ENCODE measurements at regions not wholly inside any gene's neighbourhood (a gene's known extent, or its start where the extent isn't known, plus 50 kb on each side); places are given as distances from the start of the nearest gene placed in this dataset.

- WGBS (ENCODE audit: extremely low coverage, insufficient coverage, insufficient read length) = no CpG with 5 or more reads among the region's 4 CpGs
- Histone ChIP-seq H3K4ac (ENCODE audit: low read depth, low read length) (no peak overlapping the region), H3K36me3 (ENCODE audit: control insufficient read depth in 1 of 2, insufficient read depth in 2 of 2, low read length in 2 of 2) (no peaks in the 10 kb centered on the region), H3K79me1 (ENCODE audit: low read length) (peaks cover 3% of the 10 kb centered on the region), H3K4me2 (ENCODE audit: low read length) (no peak overlapping the region), H3K79me2 (ENCODE audit: control insufficient read depth, insufficient read depth, low read length, poor library complexity) (no peaks in the 10 kb centered on the region), H2BK120ac (ENCODE audit: insufficient read depth, low read length, poor library complexity) (no peak overlapping the region), H2BK12ac (ENCODE audit: low read length) (no peak overlapping the region), H3K4me3 (ENCODE audit: low read depth, low read length) (no peak overlapping the region), H3K18ac (ENCODE audit: low read length) (no peak overlapping the region), H4K8ac (ENCODE audit: low read depth, low read length) (no peak overlapping the region), H3K9ac (ENCODE audit: low read length) (no peak overlapping the region), H4K12ac (ENCODE audit: low read depth, low read length) (no peak overlapping the region), H3K27me3 (ENCODE audit: insufficient read depth, low read length) (no peaks in the 10 kb centered on the region), H4K91ac (ENCODE audit: low read depth, low read length) (no peak overlapping the region), H3K9me3 (ENCODE audit: insufficient read depth, low read depth, low read length) (peaks cover 2% of the 10 kb centered on the region), H3K4me1 (ENCODE audit: control insufficient read depth in 1 of 2, insufficient read depth in 2 of 2, low read length in 2 of 2) (peaks cover 3 to 24% of the 10 kb centered on the region in 2 experiments), H3K14ac (ENCODE audit: low read length) (no peak overlapping the region), H2BK5ac (ENCODE audit: low read depth, low read length, poor library complexity) (no peak overlapping the region), H3K27ac (ENCODE audit: low read depth, low read length) (no peak overlapping the region), H2AK5ac (ENCODE audit: low read length) (no peak overlapping the region), H2AFZ (ENCODE audit: insufficient read depth, low read length, poor library complexity) (no peak overlapping the region), H3K23ac (ENCODE audit: low read length) (no peak overlapping the region)
- no peak for DNase-seq
Measured at GRCh38 chr9:108786322-108786721, 69.5 kb downstream of the ACTL7B start.

- Histone ChIP-seq H3K9ac (ENCODE audit: low read length) (no peak overlapping the region), H2AK5ac (ENCODE audit: low read length) (no peak overlapping the region), H4K12ac (ENCODE audit: low read depth, low read length) (no peak overlapping the region), H2BK120ac (ENCODE audit: insufficient read depth, low read length, poor library complexity) (peak overlapping the region; percentile 54), H3K4me2 (ENCODE audit: low read length) (no peak overlapping the region), H3K4ac (ENCODE audit: low read depth, low read length) (no peak overlapping the region), H3K23ac (ENCODE audit: low read length) (no peak overlapping the region), H3K79me2 (ENCODE audit: control insufficient read depth, insufficient read depth, low read length, poor library complexity) (no peaks in the 10 kb centered on the region), H3K36me3 (ENCODE audit: control insufficient read depth in 1 of 2, insufficient read depth in 2 of 2, low read length in 2 of 2) (no peaks in the 10 kb centered on the region), H4K91ac (ENCODE audit: low read depth, low read length) (no peak overlapping the region), H3K79me1 (ENCODE audit: low read length) (peaks cover 3% of the 10 kb centered on the region), H3K4me1 (ENCODE audit: control insufficient read depth in 1 of 2, insufficient read depth in 2 of 2, low read length in 2 of 2) (peaks cover 3 to 24% of the 10 kb centered on the region in 2 experiments), H3K4me3 (ENCODE audit: low read depth, low read length) (no peak overlapping the region), H3K18ac (ENCODE audit: low read length) (no peak overlapping the region), H3K27me3 (ENCODE audit: insufficient read depth, low read length) (no peaks in the 10 kb centered on the region), H3K27ac (ENCODE audit: low read depth, low read length) (no peak overlapping the region), H2BK12ac (ENCODE audit: low read length) (no peak overlapping the region), H2BK5ac (ENCODE audit: low read depth, low read length, poor library complexity) (no peak overlapping the region), H3K9me3 (ENCODE audit: insufficient read depth, low read depth, low read length) (peaks cover 2% of the 10 kb centered on the region), H2AFZ (ENCODE audit: insufficient read depth, low read length, poor library complexity) (no peak overlapping the region), H4K8ac (ENCODE audit: low read depth, low read length) (no peak overlapping the region), H3K14ac (ENCODE audit: low read length) (no peak overlapping the region)
- DNase-seq = no peak
- WGBS (ENCODE audit: extremely low coverage, insufficient coverage, insufficient read length) = no CpG with 5 or more reads among the region's 3 CpGs
Measured at GRCh38 chr9:108784998-108785397, 70.8 kb downstream of the ACTL7B start.

DNA sequence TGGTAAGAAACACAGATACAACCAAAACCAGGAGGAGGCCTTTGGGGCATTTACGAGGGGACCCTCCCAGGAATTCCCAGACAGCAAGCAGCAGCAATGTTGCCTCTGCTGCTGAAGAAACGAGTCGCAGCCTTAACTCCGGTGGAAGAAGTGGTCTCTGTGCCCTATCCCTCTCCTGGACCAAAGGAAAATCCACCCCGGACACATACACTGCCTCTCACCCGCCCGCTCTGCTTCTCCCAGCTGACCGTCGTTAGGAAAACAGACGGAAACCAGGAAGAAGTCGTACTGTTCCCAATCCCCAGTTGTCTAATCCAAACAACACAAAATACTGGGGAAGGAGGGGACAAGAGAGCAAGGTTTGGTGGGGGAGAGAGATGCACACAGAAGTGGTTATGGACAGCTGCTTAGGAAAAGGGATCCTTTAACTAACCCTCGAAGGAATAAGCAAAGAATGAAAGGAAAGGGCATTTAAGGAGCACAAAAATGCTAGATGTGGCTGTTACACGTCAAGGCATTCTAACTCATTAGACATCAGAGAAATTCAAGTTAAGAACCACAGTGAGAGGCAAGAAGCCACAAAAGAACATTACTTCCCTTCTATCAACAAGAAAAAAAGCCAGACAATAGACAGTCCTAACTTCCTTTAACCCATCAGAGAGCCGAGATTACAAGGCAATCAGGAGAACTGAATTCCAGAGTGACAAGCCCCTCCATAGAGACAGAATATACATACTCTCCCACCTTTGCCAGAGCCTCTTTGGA is 71.9 kb downstream of the ACTL7B start:
- Histone ChIP-seq H4K91ac (ENCODE audit: low read depth, low read length) (no peak overlapping the region), H3K14ac (ENCODE audit: low read length) (no peak overlapping the region), H4K12ac (ENCODE audit: low read depth, low read length) (no peak overlapping the region), H3K23ac (ENCODE audit: low read length) (no peak overlapping the region), H2AK5ac (ENCODE audit: low read length) (no peak overlapping the region), H2BK120ac (ENCODE audit: insufficient read depth, low read length, poor library complexity) (no peak overlapping the region), H2BK5ac (ENCODE audit: low read depth, low read length, poor library complexity) (no peak overlapping the region), H3K4me3 (ENCODE audit: low read depth, low read length) (no peak overlapping the region), H3K4ac (ENCODE audit: low read depth, low read length) (no peak overlapping the region), H4K8ac (ENCODE audit: low read depth, low read length) (no peak overlapping the region), H3K9me3 (ENCODE audit: insufficient read depth, low read depth, low read length) (peaks cover 2% of the 10 kb centered on the region), H3K4me2 (ENCODE audit: low read length) (no peak overlapping the region), H3K4me1 (ENCODE audit: control insufficient read depth in 1 of 2, insufficient read depth in 2 of 2, low read length in 2 of 2) (peaks cover 3 to 24% of the 10 kb centered on the region in 2 experiments), H3K27ac (ENCODE audit: low read depth, low read length) (peak overlapping the region; percentile 8), H3K18ac (ENCODE audit: low read length) (no peak overlapping the region), H3K79me1 (ENCODE audit: low read length) (peaks cover 3% of the 10 kb centered on the region), H3K36me3 (ENCODE audit: control insufficient read depth in 1 of 2, insufficient read depth in 2 of 2, low read length in 2 of 2) (no peaks in the 10 kb centered on the region), H2AFZ (ENCODE audit: insufficient read depth, low read length, poor library complexity) (no peak overlapping the region), H3K79me2 (ENCODE audit: control insufficient read depth, insufficient read depth, low read length, poor library complexity) (no peaks in the 10 kb centered on the region), H3K27me3 (ENCODE audit: insufficient read depth, low read length) (no peaks in the 10 kb centered on the region), H3K9ac (ENCODE audit: low read length) (no peak overlapping the region), H2BK12ac (ENCODE audit: low read length) (no peak overlapping the region)
- no CpG with 5 or more reads among the region's 14 CpGs for WGBS (ENCODE audit: extremely low coverage, insufficient coverage, insufficient read length)
- DNase-seq = no peak

GRCh38 chr9:108783326-108783725 is 72.5 kb downstream of the ACTL7B start:
- Histone ChIP-seq H3K4me3 (ENCODE audit: low read depth, low read length) (no peak overlapping the region), H4K12ac (ENCODE audit: low read depth, low read length) (no peak overlapping the region), H2BK120ac (ENCODE audit: insufficient read depth, low read length, poor library complexity) (no peak overlapping the region), H3K27ac (ENCODE audit: low read depth, low read length) (peak overlapping the region; percentile 50), H3K4me1 (ENCODE audit: control insufficient read depth in 1 of 2, insufficient read depth in 2 of 2, low read length in 2 of 2) (peaks cover 3 to 24% of the 10 kb centered on the region in 2 experiments), H4K8ac (ENCODE audit: low read depth, low read length) (no peak overlapping the region), H3K23ac (ENCODE audit: low read length) (no peak overlapping the region), H3K9ac (ENCODE audit: low read length) (no peak overlapping the region), H2BK12ac (ENCODE audit: low read length) (no peak overlapping the region), H3K14ac (ENCODE audit: low read length) (no peak overlapping the region), H3K36me3 (ENCODE audit: control insufficient read depth in 1 of 2, insufficient read depth in 2 of 2, low read length in 2 of 2) (no peaks in the 10 kb centered on the region), H2AK5ac (ENCODE audit: low read length) (no peak overlapping the region), H3K9me3 (ENCODE audit: insufficient read depth, low read depth, low read length) (peaks cover 2% of the 10 kb centered on the region), H2BK5ac (ENCODE audit: low read depth, low read length, poor library complexity) (no peak overlapping the region), H3K27me3 (ENCODE audit: insufficient read depth, low read length) (no peaks in the 10 kb centered on the region), H3K79me2 (ENCODE audit: control insufficient read depth, insufficient read depth, low read length, poor library complexity) (no peaks in the 10 kb centered on the region), H2AFZ (ENCODE audit: insufficient read depth, low read length, poor library complexity) (no peak overlapping the region), H4K91ac (ENCODE audit: low read depth, low read length) (peak overlapping the region; percentile 30), H3K4me2 (ENCODE audit: low read length) (no peak overlapping the region), H3K79me1 (ENCODE audit: low read length) (peaks cover 3% of the 10 kb centered on the region), H3K18ac (ENCODE audit: low read length) (no peak overlapping the region), H3K4ac (ENCODE audit: low read depth, low read length) (no peak overlapping the region)
- DNase-seq = no peak
- WGBS (ENCODE audit: extremely low coverage, insufficient coverage, insufficient read length) = no CpG with 5 or more reads among the region's 6 CpGs
